ENCODE measurements at regions not wholly inside any gene's neighbourhood (a gene's known extent, or its start where the extent isn't known, plus 50 kb on each side); places are given as distances from the start of the nearest gene placed in this dataset.
"Not testable (repeated sequence)": the region's sequence is repeated elsewhere in the genome, so short reads cannot be mapped to it uniquely, and the experiment has no call there.

DNA sequence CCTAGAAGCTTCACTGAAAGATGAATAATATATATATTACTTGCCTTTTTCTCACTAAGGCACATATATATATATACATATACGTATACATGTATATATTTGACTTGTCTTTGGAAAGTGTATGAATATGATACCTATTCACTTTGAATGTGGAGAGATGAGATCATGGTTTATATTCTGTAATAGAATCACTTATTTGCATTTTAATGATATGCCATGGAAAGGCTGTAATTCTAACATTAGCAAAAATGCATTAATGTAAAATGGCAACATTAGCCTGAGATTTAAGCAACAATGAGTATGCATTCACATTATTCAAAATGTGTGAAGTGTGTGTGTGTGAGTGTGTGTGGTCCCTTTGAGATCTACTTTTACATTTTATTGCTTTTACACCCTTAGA lies 54.5 kb upstream of the PRKD1 start:
- no peak for DNase-seq

DNA sequence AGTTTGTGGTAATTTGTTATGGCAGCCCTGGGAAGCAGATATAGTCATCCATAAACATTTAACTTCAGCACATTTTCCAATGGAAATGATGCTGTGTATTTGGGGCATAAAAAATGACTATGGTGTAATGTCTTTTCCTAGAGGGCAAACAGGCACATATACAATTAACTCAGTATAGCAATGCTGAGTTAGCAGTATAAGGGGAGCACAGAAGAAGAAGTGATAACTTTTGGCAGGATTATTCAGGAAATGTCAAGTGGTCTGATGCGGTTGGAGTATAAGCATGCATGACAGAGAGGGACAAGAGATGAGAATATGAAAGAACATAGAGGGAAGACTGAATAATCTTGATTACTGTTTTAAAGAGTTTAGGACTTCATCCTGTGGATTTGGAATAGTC lies 55.3 kb upstream of the PRKD1 start:
- DNase-seq = no peak

DNA sequence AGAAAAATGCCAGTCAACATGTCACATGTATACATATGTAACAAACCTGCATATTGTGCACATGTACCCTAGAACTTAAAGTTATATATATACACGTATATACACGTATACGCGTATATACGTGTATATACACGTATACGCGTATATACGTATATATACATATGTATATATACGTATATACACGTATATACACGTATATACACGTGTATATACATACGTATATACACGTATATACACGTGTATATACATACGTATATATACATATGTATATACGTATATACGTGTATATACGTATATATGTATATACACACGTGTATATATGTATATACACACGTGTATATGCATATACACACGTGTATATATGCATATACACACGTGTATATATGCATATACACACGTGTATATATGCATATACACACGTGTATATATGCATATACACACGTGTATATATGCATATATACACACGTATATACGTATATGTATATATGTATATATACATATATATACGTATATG lies 62.8 kb upstream of the PRKD1 start:
- not testable (repeated sequence) for DNase-seq

DNA sequence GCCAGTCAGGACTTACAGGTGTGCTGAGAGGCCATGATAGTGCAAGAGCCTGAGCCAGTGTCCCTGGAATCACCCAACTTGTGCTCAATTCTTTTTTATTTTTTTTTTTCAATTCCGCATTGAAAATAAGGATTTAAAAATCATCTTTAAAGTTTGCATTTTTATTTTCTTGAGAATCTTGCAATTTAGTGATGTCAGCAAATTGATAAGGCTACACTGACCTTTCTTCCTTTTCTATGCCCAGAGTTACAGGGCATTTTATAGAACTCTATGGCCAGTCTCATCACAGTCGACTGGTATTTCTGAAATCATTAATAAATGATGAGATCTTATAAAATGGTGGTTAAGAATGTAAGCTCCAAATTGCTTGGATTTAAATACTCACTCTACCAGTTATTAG lies 63.3 kb upstream of the PRKD1 start:
- DNase-seq = no peak

DNA sequence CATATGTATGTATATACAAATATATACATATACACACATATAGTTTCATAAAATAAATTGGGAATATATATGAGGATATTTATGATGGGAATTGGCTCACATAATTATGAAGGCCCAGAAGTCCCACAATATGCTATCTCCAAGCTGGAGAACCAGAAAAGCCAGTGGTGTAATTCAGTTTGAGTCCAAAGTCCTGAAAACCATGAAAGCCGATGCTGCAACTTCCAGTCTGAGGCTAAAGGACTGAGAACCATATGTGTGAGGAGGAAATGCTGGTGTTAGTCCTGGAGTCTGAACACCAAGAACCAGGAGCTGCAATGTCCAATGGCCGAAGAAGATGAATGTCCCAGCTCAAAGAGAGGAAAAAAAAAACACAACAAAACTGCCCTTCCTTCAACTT lies 65.5 kb upstream of the PRKD1 start:
- no peak for DNase-seq

DNA sequence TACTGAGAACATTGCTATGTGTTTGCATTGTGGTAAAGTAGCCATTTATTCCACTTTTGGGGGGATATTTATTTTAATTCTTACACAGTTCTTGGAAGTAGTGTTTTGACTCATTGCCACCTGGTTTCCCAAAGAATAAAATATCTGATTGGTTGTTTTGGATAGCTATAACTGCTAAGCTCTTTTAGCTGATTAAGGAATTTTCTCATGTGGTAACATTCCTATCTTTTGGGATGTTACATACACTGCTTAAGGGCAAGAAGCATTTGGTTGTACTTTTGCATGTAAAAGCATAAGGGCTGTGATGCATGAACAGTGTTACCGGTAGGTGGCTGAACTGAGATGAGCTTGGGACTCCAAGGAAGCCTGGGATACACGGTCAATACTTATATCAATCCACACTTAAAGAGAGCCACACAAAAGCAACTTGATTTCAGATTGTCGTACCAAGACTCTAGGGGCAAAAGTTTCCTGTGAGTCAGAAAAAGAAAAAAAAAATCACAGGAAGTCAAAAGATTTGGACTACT lies 71.4 kb upstream of the PRKD1 start:
- DNase-seq = no peak

DNA sequence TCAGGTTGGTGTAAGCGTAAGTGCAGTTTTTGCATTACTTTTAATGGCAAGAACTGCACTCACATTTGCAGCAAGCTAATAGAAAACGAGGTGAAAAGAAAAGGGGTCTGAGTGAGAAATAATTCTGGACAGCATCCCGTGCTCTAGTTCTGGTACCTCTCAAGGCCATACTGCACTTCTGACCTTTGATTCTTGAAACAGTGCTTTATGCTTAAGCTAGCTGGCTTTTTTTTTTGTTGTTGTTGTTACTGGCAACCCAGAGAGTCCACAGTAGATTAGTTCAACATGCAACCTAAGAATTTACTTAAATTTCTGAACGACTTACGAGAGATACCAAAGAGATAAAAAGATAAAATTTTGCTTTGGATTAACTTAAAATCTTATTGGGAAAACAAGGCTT lies 75.2 kb upstream of the PRKD1 start:
- no peak for DNase-seq

DNA sequence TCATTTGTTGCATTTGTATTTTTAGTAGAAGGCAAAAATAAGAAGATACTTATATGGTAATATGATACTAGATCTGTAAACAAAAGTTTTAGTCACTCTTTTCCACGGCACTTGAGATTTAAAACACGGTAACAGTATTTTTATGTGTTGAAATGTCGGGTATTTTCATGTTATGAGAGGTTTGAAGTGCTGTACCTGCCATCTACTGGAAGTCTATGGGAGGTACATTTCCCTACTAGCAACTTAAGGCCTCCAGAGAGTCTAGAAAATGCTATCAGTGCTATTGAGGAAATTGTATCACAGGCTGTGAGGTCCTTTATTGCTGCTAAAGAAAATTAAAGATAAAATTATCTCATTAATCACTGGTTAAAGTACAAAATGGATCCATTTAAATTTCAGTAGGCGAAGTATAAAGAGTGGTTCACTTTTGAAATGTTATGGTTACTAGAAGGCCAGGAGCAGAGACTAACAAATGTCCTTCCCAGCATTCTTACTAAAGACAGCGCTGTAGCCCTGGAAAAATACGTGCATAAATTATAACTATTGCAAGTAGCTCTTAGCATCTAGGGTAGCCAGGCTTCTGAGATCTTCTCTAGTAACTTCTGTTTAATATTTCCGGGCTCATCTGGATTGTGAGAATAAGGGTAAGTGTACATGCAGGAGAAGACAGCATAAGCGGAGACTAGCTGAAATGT lies 77.6 kb upstream of the PRKD1 start:
- peak; percentile 10 to 36 for DNase-seq

DNA sequence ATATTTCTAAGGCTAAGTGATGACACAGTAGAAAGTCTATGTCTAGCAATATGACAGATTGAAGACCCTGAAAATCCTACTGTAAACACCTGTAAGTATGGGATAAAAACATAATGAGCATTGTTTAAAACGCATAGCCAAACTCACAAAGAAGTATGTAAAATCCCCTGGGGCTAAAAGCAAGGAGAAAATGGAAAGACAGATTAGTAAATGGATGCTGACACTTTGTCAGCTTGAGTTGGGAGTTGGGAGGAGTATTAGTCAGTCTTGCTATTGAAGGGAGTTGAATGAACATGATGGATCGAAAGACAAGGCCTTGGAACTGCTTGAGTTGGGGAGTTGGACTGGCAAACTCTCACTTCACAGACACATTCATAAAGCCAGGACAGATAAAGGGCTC lies 79.0 kb upstream of the PRKD1 start:
- no peak for DNase-seq

DNA sequence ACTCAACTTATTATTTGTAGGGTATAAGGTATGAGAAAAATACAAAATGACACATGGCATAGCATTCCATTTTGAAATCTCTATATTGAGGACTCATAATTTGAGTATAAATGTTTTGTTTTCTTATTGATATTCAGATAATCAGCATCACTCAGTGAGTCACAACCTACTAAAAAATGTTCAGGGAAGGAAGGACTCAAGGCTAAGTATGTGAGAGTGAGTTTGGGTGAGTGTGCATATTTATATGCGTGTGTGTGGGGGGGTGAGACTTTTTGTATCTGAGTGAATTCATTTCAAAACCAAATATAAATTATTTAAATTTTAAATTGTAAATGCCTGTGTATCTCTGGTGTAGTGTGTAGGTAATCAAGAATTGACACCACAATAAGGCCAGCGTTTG lies 87.8 kb upstream of the PRKD1 start:
- DNase-seq = no peak

DNA sequence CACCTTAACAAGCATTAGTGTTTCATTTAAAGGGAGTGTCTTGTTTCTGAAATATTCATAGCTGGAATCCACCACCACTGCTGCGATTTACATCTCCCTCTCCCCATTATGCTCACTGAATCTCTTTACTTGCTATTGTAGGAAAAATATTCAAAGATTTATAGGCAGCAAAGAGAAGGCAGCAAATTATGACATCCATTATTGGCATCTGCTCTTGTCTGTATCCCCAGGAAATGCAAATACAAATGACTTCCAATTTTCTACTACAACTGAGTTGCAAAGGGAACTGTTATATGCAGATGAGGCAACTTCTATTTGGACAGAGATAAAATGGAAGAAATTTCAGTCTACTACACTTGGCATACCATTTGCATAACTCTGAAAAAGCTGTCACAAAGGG lies 88.4 kb upstream of the PRKD1 start:
- no peak for DNase-seq

DNA sequence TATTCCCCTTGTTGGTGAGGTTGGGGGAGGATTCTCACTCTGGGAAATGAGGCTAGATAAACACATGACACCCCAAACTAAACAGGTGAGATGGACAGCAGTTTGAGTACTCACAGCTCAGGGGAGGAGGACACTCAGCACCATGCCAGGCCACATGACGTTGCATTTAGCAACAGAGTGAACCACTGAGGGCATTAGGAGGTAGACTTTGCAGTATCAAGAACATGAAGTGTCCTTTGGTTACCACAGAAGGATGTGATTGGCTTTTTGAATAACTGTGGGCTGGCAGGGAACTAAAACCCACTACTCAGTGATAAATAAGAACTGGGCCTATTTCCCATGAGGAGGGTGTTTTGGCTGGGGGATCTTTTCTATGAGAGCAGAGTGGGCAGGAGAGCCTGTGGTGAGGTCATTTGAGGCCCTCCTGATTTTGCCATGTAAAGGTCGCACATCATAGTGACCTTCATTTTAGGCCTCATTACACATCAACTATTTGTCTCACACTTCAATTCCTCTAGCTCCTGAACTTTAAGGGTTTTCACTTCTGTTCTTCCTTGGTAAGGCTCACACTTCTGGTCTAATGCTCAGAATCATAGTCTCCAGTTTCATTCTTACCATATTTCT lies 89.8 kb upstream of the PRKD1 start:
- no peak for DNase-seq

DNA sequence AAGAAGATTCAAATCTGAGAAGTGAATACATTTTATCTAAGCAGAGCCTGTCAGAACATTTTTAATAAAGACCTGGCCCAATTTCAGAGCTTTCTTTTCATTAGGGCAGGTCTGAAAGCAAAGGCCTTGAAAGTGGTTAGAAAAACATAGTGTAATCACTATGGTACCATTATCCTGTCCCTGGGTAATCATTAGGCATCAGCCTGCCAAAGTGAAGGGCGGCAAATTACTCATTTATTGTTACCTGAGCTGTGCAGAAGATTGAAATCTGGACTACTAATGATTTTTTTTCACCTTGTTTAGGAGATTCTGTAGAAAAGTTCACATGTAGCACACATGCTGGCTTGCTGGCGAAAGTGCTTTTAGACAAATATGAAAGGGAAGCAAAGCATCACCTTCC lies 92.6 kb upstream of the PRKD1 start:
- DNase-seq = no peak

DNA sequence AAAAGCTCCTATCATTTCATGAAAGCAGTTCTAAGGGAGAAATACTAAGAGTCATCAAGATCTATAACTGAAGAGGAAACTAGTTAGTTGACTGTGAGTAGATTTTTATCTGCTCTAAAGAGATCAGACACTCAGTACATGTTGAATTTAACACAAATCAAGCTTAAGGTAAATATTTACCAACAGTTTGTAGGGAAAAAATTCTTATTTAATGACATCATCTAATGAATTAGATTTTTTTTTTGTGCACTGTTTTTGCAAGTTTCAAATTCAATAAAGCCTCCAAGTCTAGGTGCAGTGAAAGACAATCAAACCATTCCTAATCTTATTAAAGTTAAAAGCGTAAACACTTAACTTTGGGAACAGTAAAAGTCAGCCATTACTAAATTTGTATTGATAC lies 93.0 kb upstream of the PRKD1 start:
- DNase-seq = no peak

DNA sequence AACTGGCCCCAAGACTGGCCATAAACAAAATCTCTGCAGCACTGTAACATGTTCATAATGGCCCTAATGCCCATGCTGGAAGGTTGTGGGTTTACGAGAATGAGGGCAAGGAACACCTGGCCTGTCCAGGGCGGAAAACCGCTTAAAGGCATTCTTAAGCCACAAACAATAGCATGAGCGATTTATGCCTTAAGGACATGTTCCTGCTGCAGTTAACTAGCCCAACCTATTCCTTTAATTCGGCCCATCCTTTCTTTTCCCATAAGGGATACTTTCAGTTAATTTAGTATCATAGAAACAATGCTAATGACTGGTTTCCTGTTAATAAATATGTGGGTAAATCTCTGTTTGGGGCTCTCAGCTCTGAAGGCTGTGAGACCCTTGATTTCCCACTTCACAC lies 95.7 kb upstream of the PRKD1 start:
- not testable (repeated sequence) for DNase-seq

DNA sequence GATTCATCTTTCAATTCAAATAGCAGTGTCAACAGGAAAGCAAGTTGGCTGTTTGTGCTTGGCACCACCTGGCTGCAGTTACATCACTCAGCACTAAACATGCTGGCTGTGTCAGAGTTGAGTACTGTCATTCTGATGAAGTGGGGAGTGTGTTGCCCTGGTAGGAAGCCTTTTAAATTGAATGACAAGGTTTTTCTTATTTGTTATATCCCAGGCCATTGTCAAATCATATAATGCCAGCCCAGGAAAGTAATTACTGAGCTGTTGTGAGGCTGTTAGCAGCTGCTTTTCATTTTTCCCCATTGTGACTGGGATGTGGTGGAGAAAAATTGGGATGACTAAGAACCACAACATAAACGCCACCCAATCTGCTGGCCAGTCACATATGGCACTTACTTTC lies 106.5 kb upstream of the PRKD1 start:
- DNase-seq = no peak

DNA sequence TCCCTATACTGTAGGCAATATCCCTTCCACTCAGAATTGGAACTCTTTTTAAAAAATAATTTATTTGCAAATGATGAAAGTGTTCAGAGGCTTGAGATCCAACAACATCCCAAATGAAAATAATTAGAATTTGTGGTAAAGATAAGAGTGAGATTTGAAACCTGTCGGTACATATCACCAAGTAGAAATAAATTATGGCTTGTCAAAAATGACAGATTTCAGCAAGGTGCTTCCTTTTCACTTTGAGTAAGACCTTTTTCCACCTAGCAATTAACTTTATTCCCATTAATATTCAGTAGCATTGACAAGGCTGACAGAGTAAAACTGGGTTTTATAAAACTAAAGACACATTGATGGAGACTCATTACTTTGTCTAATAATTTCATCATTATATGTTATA lies 107.7 kb upstream of the PRKD1 start:
- DNase-seq = no peak

DNA sequence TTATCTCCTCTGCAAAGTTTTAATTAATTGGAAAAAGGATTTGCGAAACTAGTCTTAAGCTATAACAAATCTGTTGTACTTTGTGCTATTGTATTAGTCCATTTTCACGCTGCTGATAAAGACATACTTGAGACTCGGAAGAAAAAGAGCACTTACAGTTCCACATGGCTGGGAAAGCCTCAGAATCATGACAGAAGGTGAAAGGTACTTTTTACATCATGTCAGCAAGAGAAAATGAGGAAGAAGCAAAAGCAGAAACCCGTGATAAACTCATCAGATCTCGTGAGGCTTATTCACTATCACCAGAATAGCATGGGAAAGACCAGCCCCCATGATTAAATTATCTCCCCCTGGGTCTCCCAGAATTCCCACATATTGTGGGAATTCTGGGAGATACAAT lies 118.1 kb upstream of the PRKD1 start:
- DNase-seq = no peak

DNA sequence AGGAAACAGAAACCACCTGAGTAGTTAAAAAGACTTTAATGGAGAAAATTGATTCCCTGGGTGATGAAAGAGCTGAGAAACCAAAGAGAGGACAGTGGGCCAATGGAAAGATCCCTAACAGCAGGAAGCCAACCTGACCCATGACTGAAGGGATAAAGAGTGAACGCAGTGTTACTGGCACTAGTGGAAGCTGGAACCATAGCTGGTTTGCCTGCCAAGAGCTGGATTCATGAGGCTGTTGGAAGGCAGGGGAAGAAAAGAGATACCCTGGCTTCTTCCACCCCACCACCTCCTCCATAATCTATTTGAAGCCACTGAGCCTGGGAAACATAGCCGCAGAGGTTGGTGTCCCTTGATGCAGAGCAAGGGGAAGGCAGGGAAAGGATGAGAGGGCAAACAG lies 125.5 kb upstream of the PRKD1 start:
- DNase-seq = no peak

DNA sequence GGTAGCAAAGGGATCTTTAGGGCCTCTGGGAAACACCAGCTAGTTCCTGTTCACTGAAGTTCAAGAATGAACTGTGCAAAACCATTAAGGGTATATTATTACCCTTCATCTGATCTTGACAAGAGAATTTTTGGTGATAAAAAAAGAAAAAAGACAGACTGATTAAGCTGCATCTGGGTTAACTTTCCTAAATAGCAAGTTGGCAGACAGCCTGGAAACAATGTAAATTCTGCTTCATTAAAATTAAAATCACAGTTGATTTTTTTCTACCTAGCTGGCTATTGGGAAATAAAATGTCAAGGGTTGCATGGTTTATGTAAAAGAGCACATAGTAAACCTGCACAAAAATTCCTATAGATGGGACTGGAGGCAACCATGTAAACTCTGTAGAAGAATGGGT lies 126.6 kb upstream of the PRKD1 start:
- DNase-seq = no peak

DNA sequence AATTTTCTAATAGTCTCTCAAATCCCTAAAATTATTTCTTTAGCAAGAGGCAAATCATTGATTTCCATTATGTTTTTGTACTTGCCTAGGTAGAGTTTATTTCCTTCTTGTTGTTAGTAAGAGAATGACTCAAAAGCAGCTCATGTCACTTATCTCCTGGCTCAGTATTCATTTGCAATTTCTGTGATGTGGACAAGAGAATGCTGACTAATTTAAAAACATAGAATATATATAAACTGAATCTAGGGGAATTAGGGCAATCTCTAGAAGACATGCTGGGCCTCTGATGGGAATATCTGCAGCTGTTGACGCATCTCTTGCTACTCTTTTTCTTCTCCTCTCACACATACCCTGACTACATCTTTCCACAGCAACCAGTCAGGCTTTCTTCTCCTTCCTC lies 130.8 kb upstream of the PRKD1 start:
- DNase-seq = no peak

DNA sequence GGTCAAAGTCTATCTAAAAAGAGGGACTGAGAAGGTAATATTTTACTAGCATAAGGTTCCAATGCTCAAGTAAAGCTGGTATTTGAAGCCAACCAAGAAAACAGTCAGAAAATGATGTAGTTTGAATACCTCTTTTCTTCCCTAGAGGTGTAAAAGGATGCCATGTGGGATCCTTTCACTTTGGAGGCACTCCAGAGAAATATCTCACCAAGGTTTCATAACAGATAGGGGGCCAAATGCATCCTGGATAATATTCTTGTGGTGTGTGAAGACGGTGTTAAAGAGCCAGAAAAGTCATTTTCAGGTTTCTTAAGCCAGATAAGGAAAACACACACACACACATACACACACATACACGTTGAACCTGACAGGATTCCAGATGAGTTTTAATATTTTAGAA lies 136.1 kb upstream of the PRKD1 start:
- no peak for DNase-seq

DNA sequence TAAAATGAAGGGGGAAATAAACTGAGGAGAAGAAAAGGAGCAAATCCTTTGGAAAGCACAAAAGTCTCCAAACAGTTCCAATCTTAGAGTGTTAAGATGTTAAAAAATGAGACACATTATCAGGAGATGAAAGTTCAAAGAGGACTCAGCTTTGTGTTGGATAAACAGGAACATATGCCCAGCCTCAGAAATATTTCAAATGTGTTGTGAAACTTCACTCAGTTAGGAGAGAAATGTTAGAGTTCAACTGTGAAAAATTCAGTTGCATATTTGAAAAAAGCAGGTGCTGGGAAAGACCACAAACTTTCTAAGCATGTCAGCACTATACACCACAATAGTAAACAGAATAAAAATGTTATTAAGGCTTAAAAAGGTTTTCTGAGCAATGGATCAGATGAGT lies 136.8 kb upstream of the PRKD1 start:
- peak; percentile 9 to 13 for DNase-seq

DNA sequence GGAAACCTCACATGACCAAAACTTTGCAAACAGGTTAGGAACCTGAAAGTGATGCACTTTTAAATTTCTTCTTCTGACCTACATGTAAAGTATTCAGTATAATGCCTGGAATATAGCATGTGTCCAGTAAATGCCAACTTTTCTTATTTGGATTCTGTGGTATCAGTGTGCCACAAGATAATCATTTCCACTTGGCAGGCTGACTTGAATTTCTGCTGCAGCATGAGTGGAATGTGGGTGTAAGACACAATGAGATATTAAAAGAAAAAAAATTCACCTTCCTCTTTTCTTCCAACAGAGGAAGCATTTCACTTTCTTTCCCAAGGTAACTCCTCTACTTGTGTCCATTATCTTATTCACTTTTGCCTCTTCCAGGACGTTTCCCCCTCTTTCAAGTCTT lies 141.9 kb upstream of the PRKD1 start:
- no peak for DNase-seq

DNA sequence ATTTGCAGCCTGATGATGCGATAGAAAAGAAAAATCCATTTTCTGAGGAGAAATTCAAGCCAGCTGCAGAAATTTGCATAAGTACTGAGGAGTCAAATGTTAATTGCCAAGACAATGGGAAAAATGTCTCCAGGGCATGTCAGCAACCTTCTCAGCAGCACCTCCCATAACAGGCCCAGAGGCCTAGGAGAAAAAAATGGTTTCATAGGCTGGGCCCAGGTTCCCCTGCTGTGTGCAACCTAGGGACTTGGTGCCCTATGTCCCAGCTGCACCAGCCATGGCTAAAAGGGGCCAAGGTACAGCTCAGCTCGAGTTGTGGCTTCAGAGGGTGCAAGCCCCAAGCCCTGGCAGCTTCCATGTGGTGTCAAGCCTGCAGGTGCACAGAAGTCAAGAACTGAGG lies 144.8 kb upstream of the PRKD1 start:
- DNase-seq = not testable (repeated sequence)

Measured in AML-193 (cell line).